ENCODE measurements at regions not wholly inside any gene's neighbourhood (a gene's known extent, or its start where the extent isn't known, plus 50 kb on each side); places are given as distances from the start of the nearest gene placed in this dataset.

GRCh38 chr15:100787567-100788417 is 91.8 kb upstream of the ALDH1A3 start:
- H3K36me3 ChIP-seq, result no peaks in the 10 kb centered on the region
- H3K9me3 ChIP-seq, result no peaks in the 10 kb centered on the region
- H3K4me1 ChIP-seq, result no peaks in the 10 kb centered on the region
- peak in 1 of 4 donors; percentile 40 for ATAC-seq
- H3K27me3 ChIP-seq, result no peaks in the 10 kb centered on the region
- FAIRE-seq, result no peak
- 57 to 59% methylated on average over 17 of the region's 17 CpGs for whole genome bisulfite sequencing, 2 donors
- intact Hi-C loops (cut with DNase I), result no loop called here
- H3K27ac ChIP-seq, result no peak overlapping the region
- no peak overlapping the region for H3K4me3 ChIP-seq
- DNase-seq, result peak in 1 of 6 donors; percentile 49
- no peak for TF ChIP-seq CTCF (IDR thresholded peaks at IDR 0.05)

DNA sequence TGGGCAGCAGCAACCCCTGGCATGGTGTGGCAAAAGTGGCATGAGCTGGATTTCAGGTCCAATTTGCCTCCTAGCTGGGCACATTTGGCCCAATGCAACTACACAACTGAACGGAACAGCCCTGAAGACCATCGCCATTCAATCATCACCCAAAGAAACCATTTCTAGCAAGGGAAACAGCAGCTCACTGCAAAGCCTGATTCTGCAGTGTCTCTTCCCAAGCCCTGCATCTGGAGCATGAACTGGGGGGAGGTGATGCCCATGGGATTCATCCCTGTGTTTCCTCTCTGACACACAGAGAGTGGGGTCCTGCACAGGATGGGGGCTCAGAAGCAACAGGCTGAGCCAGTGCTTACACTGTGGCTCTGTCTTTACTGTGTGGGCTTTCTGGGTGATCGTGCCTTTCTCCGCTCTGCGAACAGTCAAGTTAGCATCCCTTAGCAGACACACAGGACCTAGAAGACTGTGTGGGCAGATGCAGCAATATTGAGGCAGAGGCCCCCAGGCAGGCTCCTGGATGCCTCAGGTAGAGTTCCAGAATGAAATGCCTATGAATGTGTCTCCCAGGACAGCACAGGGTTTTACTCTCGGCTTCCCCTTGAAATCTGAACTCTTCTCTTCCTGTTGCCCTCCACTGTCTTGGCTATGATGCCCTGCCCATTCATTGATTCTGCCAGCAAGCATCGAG is 91.1 kb upstream of the ALDH1A3 start:
- TF ChIP-seq CTCF (IDR thresholded peaks at IDR 0.05), result no peak
- WGBS, 2 donors, result 80% methylated on average over 7 of the region's 7 CpGs
- no peak for DNase-seq

GRCh38 chr15:100790786-100791265 is 88.8 kb upstream of the ALDH1A3 start:
- Histone ChIP-seq H3K4me3 (no peak overlapping the region), H3K4me1 (no peaks in the 10 kb centered on the region), H3K9me3 (no peaks in the 10 kb centered on the region), H3K27ac (no peak overlapping the region), H3K27me3 (no peaks in the 10 kb centered on the region), H3K36me3 (no peaks in the 10 kb centered on the region)
- no peak for TF ChIP-seq CTCF (IDR thresholded peaks at IDR 0.05)
- ATAC-seq, result no peak
- no peak for FAIRE-seq
- 80 to 88% methylated on average over 8 of the region's 8 CpGs for WGBS, 2 donors
- DNase-seq, result no peak
- intact Hi-C loops (cut with DNase I), result no loop called here

More for the DNA sequence above, 91.1 kb upstream of the ALDH1A3 start:
- no peaks in the 10 kb centered on the region for H3K9me3 ChIP-seq
- ATAC-seq (no peak), FAIRE-seq (no peak)
- intact Hi-C loops (cut with DNase I), result no loop called here
- no peak overlapping the region for H3K4me3 ChIP-seq
- H3K27ac ChIP-seq, result no peak overlapping the region
- H3K27me3 ChIP-seq, result no peaks in the 10 kb centered on the region
- H3K4me1 ChIP-seq, result no peaks in the 10 kb centered on the region
- H3K36me3 ChIP-seq, result no peaks in the 10 kb centered on the region

GRCh38 chr15:100794008-100794407 is 85.6 kb upstream of the ALDH1A3 start:
- TF ChIP-seq CTCF (IDR thresholded peaks at IDR 0.05), result no peak
- H3K4me3 ChIP-seq, result no peak overlapping the region
- ATAC-seq (no peak), DNase-seq (no peak), FAIRE-seq (no peak)
- WGBS, 2 donors, result 70 to 84% methylated on average over 3 of the region's 3 CpGs
- H3K4me1 ChIP-seq, result no peaks in the 10 kb centered on the region
- no peak overlapping the region for H3K27ac ChIP-seq
- no peaks in the 10 kb centered on the region for H3K9me3 ChIP-seq
- intact Hi-C loops (cut with DNase I), result no loop called here
- H3K27me3 ChIP-seq, result no peaks in the 10 kb centered on the region
- no peaks in the 10 kb centered on the region for H3K36me3 ChIP-seq

Measured in pancreas (tissue), 10 donors.